ENCODE measurements at regions not wholly inside any gene's neighbourhood (a gene's known extent, or its start where the extent isn't known, plus 50 kb on each side); places are given as distances from the start of the nearest gene placed in this dataset.

DNA sequence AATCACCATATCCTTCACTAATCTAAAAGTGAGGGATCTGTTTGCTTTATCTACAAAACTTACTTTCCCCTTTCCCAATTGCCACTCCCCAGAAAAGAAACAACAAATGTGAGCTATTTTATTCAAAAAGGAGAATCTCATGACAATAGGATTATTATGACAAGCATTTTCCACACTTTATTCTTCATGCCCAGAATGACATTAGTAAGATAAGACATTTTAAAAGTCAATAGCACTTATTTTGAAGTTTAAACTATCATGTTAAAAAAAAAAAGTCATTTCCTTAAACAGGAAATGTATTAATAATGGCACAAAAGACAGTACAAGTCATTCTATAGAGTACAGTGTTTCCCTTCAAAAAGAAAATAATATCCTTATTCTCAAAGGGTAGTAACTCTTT is 58.8 kb upstream of the HNRNPA3 start:
- Histone ChIP-seq H3K27me3 (replicated peaks; ENCODE audit: control insufficient read depth, insufficient read depth, low read length) (no peaks in the 10 kb centered on the region), H3K4me3 (replicated peaks; ENCODE audit: low read depth, low read length) (no peak overlapping the region), H3K36me3 (ENCODE audit: control insufficient read depth, insufficient read depth, low read length) (no peaks in the 10 kb centered on the region)
- DNase-seq (ENCODE audit: extremely low read depth, insufficient read length) = no peak
- TF ChIP-seq, protein P1, sequence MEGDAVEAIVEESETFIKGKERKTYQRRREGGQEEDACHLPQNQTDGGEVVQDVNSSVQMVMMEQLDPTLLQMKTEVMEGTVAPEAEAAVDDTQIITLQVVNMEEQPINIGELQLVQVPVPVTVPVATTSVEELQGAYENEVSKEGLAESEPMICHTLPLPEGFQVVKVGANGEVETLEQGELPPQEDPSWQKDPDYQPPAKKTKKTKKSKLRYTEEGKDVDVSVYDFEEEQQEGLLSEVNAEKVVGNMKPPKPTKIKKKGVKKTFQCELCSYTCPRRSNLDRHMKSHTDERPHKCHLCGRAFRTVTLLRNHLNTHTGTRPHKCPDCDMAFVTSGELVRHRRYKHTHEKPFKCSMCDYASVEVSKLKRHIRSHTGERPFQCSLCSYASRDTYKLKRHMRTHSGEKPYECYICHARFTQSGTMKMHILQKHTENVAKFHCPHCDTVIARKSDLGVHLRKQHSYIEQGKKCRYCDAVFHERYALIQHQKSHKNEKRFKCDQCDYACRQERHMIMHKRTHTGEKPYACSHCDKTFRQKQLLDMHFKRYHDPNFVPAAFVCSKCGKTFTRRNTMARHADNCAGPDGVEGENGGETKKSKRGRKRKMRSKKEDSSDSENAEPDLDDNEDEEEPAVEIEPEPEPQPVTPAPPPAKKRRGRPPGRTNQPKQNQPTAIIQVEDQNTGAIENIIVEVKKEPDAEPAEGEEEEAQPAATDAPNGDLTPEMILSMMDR (IDR thresholded peaks at IDR 0.05; ENCODE audit: insufficient read depth, low read length, poor library complexity, severe bottlenecking) = no peak

DNA sequence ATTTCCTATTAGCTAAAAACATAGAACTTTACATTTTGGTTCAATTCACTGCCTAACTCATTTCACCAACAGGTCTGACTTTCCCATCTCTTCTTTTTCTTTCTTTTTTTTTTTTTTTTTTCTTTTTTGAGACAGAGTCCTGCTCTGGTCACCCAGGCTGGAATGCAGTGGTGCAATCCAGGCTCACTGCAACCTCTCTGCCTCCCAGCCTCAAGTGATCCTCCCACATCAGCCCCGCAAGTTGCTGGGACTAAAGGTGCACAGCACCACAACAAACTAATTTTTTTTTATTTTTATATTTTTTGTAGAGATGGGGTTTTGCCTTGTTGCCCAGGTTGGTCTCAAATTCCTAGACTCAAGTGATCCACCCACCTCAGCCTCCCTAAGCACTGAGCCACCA is 57.8 kb upstream of the HNRNPA3 start:
- DNase-seq (ENCODE audit: extremely low read depth, insufficient read length) = no peak
- Histone ChIP-seq H3K36me3 (ENCODE audit: control insufficient read depth, insufficient read depth, low read length) (no peaks in the 10 kb centered on the region), H3K4me3 (replicated peaks; ENCODE audit: low read depth, low read length) (no peak overlapping the region), H3K27me3 (replicated peaks; ENCODE audit: control insufficient read depth, insufficient read depth, low read length) (no peaks in the 10 kb centered on the region)
- TF ChIP-seq, protein P1 (IDR thresholded peaks at IDR 0.05; ENCODE audit: insufficient read depth, low read length, poor library complexity, severe bottlenecking) = no peak

DNA sequence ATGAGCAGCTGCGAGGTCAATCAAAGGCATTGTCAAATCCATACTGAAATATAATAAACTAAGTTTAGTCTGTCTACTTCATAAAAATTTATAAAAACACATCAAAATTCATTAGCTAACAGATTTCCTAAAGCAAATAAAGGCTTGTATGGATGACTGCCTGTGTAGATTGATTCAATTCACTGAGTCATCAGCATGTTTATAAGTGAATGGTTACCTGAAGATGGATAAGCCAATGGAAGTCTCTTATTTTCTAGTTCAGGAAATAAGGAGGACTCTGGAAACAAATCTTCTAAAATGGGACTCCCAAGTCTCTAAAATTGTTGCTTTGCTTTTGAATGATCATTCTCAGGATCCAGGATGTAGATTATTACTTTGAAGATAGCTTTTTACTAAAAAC is 57.0 kb upstream of the HNRNPA3 start:
- TF ChIP-seq, protein P1 (IDR thresholded peaks at IDR 0.05; ENCODE audit: insufficient read depth, low read length, poor library complexity, severe bottlenecking) = no peak
- Histone ChIP-seq H3K4me3 (replicated peaks; ENCODE audit: low read depth, low read length) (no peak overlapping the region), H3K27me3 (replicated peaks; ENCODE audit: control insufficient read depth, insufficient read depth, low read length) (no peaks in the 10 kb centered on the region), H3K36me3 (ENCODE audit: control insufficient read depth, insufficient read depth, low read length) (no peaks in the 10 kb centered on the region)
- DNase-seq (ENCODE audit: extremely low read depth, insufficient read length) = no peak

DNA sequence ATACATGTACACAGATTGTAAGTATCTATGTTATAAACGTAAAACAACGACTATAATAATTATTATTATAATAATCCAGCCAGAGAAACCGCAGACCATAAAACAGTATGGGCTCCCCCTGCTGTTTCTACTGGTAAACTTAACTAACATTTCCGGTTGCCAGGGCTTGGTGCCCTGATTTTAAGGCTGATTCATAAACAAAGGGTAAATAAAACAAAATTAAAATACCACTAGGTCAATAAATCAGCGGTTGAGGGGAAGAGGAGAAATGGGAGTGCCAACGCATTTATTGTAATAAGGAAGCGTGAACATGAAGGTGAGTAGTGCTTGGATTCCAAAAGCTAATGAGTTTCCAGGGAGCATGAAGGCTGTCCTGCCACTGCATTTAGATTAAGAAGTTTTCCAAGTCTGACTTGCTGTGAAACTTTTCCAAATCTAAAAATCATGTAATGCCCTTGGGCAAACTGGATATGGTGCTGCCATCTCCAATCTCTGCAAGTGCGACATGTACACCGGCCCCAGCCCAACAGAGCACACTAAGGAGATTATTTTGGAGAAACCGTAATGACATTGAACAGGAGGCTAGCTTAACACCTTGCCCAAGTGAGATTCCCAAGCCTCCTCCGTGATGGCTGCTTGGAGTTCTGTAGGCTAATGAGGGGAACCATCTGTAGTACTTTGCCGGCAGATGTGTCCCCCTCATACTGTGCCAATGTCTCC is 50.7 kb upstream of the HNRNPA3 start:
- no peak overlapping the region for H3K4me3 ChIP-seq (replicated peaks; ENCODE audit: low read depth, low read length)
- no peaks in the 10 kb centered on the region for H3K36me3 ChIP-seq (ENCODE audit: control insufficient read depth, insufficient read depth, low read length)
- H3K27me3 ChIP-seq (replicated peaks; ENCODE audit: control insufficient read depth, insufficient read depth, low read length) = no peaks in the 10 kb centered on the region
- no peak for DNase-seq (ENCODE audit: extremely low read depth, insufficient read length)
- TF ChIP-seq, protein P1 (IDR thresholded peaks at IDR 0.05; ENCODE audit: insufficient read depth, low read length, poor library complexity, severe bottlenecking) = peak; percentile 68

Data from GM06990 (cell line).